Astrocyte (in vitro differentiated cells and primary cell): ENCODE measurements at regions not wholly inside any gene's neighbourhood (a gene's known extent, or its start where the extent isn't known, plus 50 kb on each side); places are given as distances from the start of the nearest gene placed in this dataset.

Experiments
- DNase-seq: peaks from one replicate; pipeline ENCODE4 v3.0.0-alpha.2; 2010; ENCODE audit warnings: low read depth
- FAIRE-seq: peaks from 2 replicates; lab custom pipeline; 2011; peaks lifted over from hg19 to GRCh38; lab: Jason Lieb, UNC
- H2AFZ ChIP-seq: 2 replicates; pipeline ENCODE4 v1.6.0; 2012; ENCODE audit warnings: low read depth, low read length, inconsistent platforms
- H3K27ac ChIP-seq: 2 replicates; pipeline ENCODE4 v1.5.1; 2011; ENCODE audit warnings: low read depth, low read length, inconsistent platforms
- H3K27me3 ChIP-seq: 2 replicates; pipeline ENCODE4 v1.6.0; 2011; ENCODE audit warnings: low read length, inconsistent platforms; ENCODE audit not compliant: insufficient read depth
- H3K36me3 ChIP-seq: 2 replicates; pipeline ENCODE4 v1.5.1; 2011; ENCODE audit warnings: low read length, inconsistent platforms; ENCODE audit not compliant: insufficient read depth
- H3K4me1 ChIP-seq: 2 replicates; pipeline ENCODE4 v1.5.1; 2011; ENCODE audit warnings: low read length, inconsistent platforms; ENCODE audit not compliant: insufficient read depth
- H3K4me2 ChIP-seq: 2 replicates; pipeline ENCODE4 v1.6.0; 2012; ENCODE audit warnings: low read length, inconsistent platforms
- H3K4me3 ChIP-seq: 2 replicates; pipeline ENCODE4 v1.5.1; 2011; ENCODE audit warnings: low read depth, mild to moderate bottlenecking, low read length, inconsistent platforms; ENCODE audit not compliant: insufficient read depth
- H3K79me2 ChIP-seq: 2 replicates; pipeline ENCODE4 v1.6.0; 2012; ENCODE audit warnings: mild to moderate bottlenecking, low read length, inconsistent platforms; ENCODE audit not compliant: insufficient read depth
- H3K9ac ChIP-seq: 2 replicates; pipeline ENCODE4 v1.6.0; 2012; ENCODE audit warnings: mild to moderate bottlenecking, low read length, inconsistent platforms
- H3K9me3 ChIP-seq: 2 replicates; pipeline ENCODE4 v1.5.1; 2012; ENCODE audit warnings: low read depth, mild to moderate bottlenecking, low read length, inconsistent platforms; ENCODE audit not compliant: insufficient read depth
- H4K20me1 ChIP-seq: 2 replicates; pipeline ENCODE4 v1.6.0; 2012; ENCODE audit warnings: low read length, inconsistent platforms; ENCODE audit not compliant: insufficient read depth
- H3K27ac Mint-ChIP-seq: one replicate; pipeline ENCODE4 v1.8.0; 2021; ENCODE audit warnings: mild to moderate bottlenecking, mixed read lengths; ENCODE audit not compliant: unreplicated experiment
- H3K27me3 Mint-ChIP-seq: one replicate; pipeline ENCODE4 v1.8.0; 2021; ENCODE audit warnings: low read depth, mixed read lengths; ENCODE audit not compliant: unreplicated experiment
- H3K36me3 Mint-ChIP-seq: one replicate; pipeline ENCODE4 v1.8.0; 2021; ENCODE audit warnings: low read depth, mixed read lengths; ENCODE audit not compliant: unreplicated experiment
- H3K4me1 Mint-ChIP-seq: one replicate; pipeline ENCODE4 v1.8.0; 2021; ENCODE audit warnings: low read depth, mixed read lengths; ENCODE audit not compliant: unreplicated experiment
- H3K4me3 Mint-ChIP-seq: one replicate; pipeline ENCODE4 v1.8.0; 2021; ENCODE audit warnings: mild to moderate bottlenecking, moderate library complexity, mixed read lengths; ENCODE audit not compliant: unreplicated experiment
- H3K9me3 Mint-ChIP-seq: one replicate; pipeline ENCODE4 v1.8.0; 2021; ENCODE audit warnings: mild to moderate bottlenecking, mixed read lengths; ENCODE audit not compliant: unreplicated experiment
- CTCF ChIP-seq: IDR thresholded peaks from 2 replicates; pipeline ENCODE4 v1.5.1; 2011; ENCODE audit warnings: low read depth, mild to moderate bottlenecking, inconsistent platforms, low read length, moderate library complexity; ENCODE audit not compliant: insufficient read depth
- EZH2 ChIP-seq: IDR thresholded peaks from 2 replicates; pipeline ENCODE4 v1.6.1; 2012; ENCODE audit warnings: mild to moderate bottlenecking, low read length, inconsistent platforms; ENCODE audit not compliant: insufficient read depth

DNA sequence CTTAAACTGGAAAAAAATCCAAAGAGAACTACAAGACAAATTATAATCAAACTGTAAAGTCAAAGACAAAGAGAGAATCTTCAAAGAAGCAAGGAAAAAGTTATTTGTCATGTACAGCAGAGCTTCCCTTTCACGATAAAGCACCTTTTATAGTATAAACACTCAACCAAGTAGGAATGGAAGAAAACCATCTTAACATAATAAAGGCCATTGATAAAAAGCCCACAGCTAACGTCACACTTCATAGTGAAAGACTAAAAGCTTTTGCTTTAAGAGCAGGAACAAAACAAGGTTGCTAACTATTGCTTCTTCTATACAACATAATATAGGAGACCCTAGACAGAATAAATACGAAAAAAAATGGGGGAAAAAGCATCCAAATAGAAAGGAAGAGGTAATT is 595.7 kb upstream of the POU3F4 start:
- Histone ChIP-seq H3K27me3 (no peaks in the 10 kb centered on the region), H3K9me3 (no peaks in the 10 kb centered on the region), H3K36me3 (no peaks in the 10 kb centered on the region), H3K4me1 (no peaks in the 10 kb centered on the region), H3K79me2 (no peaks in the 10 kb centered on the region), H4K20me1 (no peaks in the 10 kb centered on the region), H3K27ac (no peak overlapping the region), H3K4me2 (no peak overlapping the region), H2AFZ (no peak overlapping the region), H3K9ac (no peak overlapping the region), H3K4me3 (no peak overlapping the region)
- peak; percentile 89 for FAIRE-seq
- DNase-seq: no peak
- Mint-ChIP-seq H3K27me3 (no peaks in the 10 kb centered on the region), H3K36me3 (no peaks in the 10 kb centered on the region), H3K4me1 (no peaks in the 10 kb centered on the region), H3K27ac (no peak overlapping the region), H3K9me3 (no peaks in the 10 kb centered on the region), H3K4me3 (no peak overlapping the region)
- no peak for TF ChIP-seq EZH2
- no peak for TF ChIP-seq CTCF

- FAIRE-seq: no peak
Measured at GRCh38 chrX:82934980-82935379, 573.1 kb upstream of the POU3F4 start.

More at GRCh38 chrX:82934980-82935379, 573.1 kb upstream of the POU3F4 start:
- no peak overlapping the region for H3K9ac ChIP-seq
- H3K79me2 ChIP-seq: no peaks in the 10 kb centered on the region
- no peak overlapping the region for H2AFZ ChIP-seq
- no peak overlapping the region for H3K4me2 ChIP-seq
- H3K27ac Mint-ChIP-seq: no peak overlapping the region
- DNase-seq: no peak
- H4K20me1 ChIP-seq: no peaks in the 10 kb centered on the region
- no peak overlapping the region for H3K4me3 Mint-ChIP-seq
- H3K4me1 ChIP-seq: no peaks in the 10 kb centered on the region
- TF ChIP-seq CTCF (no peak), EZH2 (no peak)
- no peaks in the 10 kb centered on the region for H3K27me3 Mint-ChIP-seq
- H3K27ac ChIP-seq: no peak overlapping the region
- H3K4me1 Mint-ChIP-seq: no peaks in the 10 kb centered on the region
- H3K9me3 Mint-ChIP-seq: no peaks in the 10 kb centered on the region
- no peaks in the 10 kb centered on the region for H3K9me3 ChIP-seq
- no peaks in the 10 kb centered on the region for H3K36me3 Mint-ChIP-seq
- H3K36me3 ChIP-seq: no peaks in the 10 kb centered on the region
- no peaks in the 10 kb centered on the region for H3K27me3 ChIP-seq
- H3K4me3 ChIP-seq: no peak overlapping the region
